ENCODE measurements at regions not wholly inside any gene's neighbourhood (a gene's known extent, or its start where the extent isn't known, plus 50 kb on each side); places are given as distances from the start of the nearest gene placed in this dataset.

DNA sequence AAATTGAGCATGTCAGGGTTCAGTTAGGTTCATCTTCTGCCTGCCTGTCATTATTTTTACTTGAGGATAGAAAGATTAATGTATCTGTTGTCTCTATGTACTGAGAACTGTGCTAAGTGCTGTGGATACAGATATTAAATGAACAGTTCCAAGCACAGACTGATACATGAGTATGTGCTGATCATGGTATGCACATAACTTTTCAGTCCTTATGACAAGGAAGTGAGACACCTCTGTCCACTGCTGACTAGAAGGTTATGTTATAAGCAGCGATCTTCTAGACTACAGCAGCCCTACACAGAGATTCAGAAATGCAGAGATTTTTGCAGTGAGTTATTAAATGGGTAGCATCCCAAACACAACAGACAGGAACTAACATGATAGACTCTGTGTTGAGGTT is 335.6 kb upstream of the MTNR1B start:
- no peak for DNase-seq
- Histone ChIP-seq H3K4me1 (peaks cover 0 to 6% (median 0%) of the 10 kb centered on the region in 4 donors), H3K36me3 (no peaks in the 10 kb centered on the region), H3K4me3 (no peak overlapping the region), H3K27me3 (no peaks in the 10 kb centered on the region), H3K9me3 (no peaks in the 10 kb centered on the region), H3K27ac (no peak overlapping the region)
- WGBS, 2 donors (ENCODE audit: low coverage in 1 of 2) = 75 to 85% methylated on average over 1 of the region's 1 CpG
- TF ChIP-seq POLR2A (IDR thresholded peaks at IDR 0.05) = no peak
- TF ChIP-seq POLR2AphosphoS5 (IDR thresholded peaks at IDR 0.05) = no peak
- TF ChIP-seq EP300 (IDR thresholded peaks at IDR 0.05; ENCODE audit: low read depth) = no peak
- TF ChIP-seq, protein P1, sequence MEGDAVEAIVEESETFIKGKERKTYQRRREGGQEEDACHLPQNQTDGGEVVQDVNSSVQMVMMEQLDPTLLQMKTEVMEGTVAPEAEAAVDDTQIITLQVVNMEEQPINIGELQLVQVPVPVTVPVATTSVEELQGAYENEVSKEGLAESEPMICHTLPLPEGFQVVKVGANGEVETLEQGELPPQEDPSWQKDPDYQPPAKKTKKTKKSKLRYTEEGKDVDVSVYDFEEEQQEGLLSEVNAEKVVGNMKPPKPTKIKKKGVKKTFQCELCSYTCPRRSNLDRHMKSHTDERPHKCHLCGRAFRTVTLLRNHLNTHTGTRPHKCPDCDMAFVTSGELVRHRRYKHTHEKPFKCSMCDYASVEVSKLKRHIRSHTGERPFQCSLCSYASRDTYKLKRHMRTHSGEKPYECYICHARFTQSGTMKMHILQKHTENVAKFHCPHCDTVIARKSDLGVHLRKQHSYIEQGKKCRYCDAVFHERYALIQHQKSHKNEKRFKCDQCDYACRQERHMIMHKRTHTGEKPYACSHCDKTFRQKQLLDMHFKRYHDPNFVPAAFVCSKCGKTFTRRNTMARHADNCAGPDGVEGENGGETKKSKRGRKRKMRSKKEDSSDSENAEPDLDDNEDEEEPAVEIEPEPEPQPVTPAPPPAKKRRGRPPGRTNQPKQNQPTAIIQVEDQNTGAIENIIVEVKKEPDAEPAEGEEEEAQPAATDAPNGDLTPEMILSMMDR (IDR thresholded peaks at IDR 0.05) = no peak
- in situ Hi-C loops (cut with MboI; ENCODE audit: low pct_ligation_motif_present in 1 of 4, low pct_unique_long_range_greater_than_20kb in 1 of 4, low sequenced_read_pairs in 3 of 4) = no loop called here
- intact Hi-C loops (cut with DNase I; ENCODE audit: low total_unique reads) = no loop called here

DNA sequence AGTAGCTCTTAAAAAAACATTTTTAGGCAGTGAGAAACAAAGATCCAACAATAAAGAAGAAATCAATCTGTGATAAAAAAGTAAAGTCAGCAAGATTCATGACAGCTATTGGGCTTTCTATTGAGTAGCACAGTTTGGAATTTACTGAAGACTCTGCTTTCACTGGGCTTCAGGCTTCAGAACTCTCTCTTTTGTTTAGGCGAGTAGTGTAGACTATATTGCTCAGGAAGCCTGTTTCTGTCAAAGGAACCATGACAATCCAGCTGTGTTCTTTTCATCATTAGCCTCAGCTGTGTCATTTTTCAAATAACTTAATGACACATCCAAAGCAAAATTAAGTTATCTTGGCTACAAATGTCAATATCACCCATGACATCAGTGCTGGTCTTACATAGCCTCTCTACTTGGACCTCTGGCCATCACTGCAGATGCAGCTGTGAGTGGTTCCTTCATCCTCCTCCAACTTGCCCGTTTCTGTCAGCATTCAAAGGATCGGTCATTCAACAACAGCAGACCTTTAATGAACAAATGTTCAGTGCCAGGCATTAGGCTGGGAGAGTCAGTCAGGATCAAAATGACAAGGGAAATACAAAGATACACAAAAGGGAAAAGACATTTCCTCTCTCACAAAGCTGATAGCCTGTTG is 332.8 kb upstream of the MTNR1B start:
- TF ChIP-seq, protein P1 (IDR thresholded peaks at IDR 0.05) = no peak
- TF ChIP-seq POLR2A (IDR thresholded peaks at IDR 0.05) (no peak), POLR2AphosphoS5 (IDR thresholded peaks at IDR 0.05) (no peak), EP300 (IDR thresholded peaks at IDR 0.05; ENCODE audit: low read depth) (no peak)

DNA sequence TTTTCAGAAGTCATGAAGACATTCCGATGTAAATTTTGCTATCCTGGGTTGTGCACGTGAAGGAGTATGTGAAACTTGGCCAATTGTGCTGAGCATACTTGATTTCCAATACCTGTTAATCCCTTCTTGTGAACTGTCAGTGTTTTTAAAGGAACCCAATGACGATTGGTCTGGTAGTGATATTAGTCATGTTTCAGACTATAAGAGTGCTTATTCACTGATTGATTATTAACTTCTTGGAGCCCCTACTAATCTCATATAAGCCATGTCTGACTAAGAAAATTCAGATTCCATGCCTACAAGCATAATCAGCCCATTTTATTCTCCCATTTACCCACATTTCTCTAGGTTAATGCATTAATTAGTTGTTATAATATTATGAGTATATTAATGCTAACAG is 330.8 kb upstream of the MTNR1B start:
- H3K4me3 ChIP-seq = no peak overlapping the region
- no peak for DNase-seq
- no peak for TF ChIP-seq EP300 (IDR thresholded peaks at IDR 0.05; ENCODE audit: low read depth)
- no peak for TF ChIP-seq POLR2A (IDR thresholded peaks at IDR 0.05)
- TF ChIP-seq POLR2AphosphoS5 (IDR thresholded peaks at IDR 0.05) = no peak
- TF ChIP-seq, protein P1 (IDR thresholded peaks at IDR 0.05) = no peak
- H3K27me3 ChIP-seq = no peaks in the 10 kb centered on the region
- in situ Hi-C loops (cut with MboI; ENCODE audit: low pct_ligation_motif_present in 1 of 4, low pct_unique_long_range_greater_than_20kb in 1 of 4, low sequenced_read_pairs in 3 of 4) (no loop called here), intact Hi-C loops (cut with DNase I; ENCODE audit: low total_unique reads) (no loop called here)
- H3K27ac ChIP-seq = no peak overlapping the region
- WGBS, 2 donors (ENCODE audit: low coverage in 1 of 2) = 84 to 87% methylated on average over 2 to 3 of the region's 3 CpGs
- H3K4me1 ChIP-seq = no peaks in the 10 kb centered on the region
- no peaks in the 10 kb centered on the region for H3K9me3 ChIP-seq
- H3K36me3 ChIP-seq = no peaks in the 10 kb centered on the region

More for the DNA sequence above, 332.8 kb upstream of the MTNR1B start:
- H3K4me3 ChIP-seq = no peak overlapping the region
- H3K27me3 ChIP-seq = no peaks in the 10 kb centered on the region
- DNase-seq = no peak
- no peaks in the 10 kb centered on the region for H3K9me3 ChIP-seq
- intact Hi-C loops (cut with DNase I; ENCODE audit: low total_unique reads) (no loop called here), in situ Hi-C loops (cut with MboI; ENCODE audit: low pct_ligation_motif_present in 1 of 4, low pct_unique_long_range_greater_than_20kb in 1 of 4, low sequenced_read_pairs in 3 of 4) (no loop called here)
- no peak overlapping the region for H3K27ac ChIP-seq
- H3K36me3 ChIP-seq = no peaks in the 10 kb centered on the region
- peaks cover 0 to 6% (median 0%) of the 10 kb centered on the region in 4 donors for H3K4me1 ChIP-seq
- WGBS, 2 donors (ENCODE audit: low coverage in 1 of 2) = 78% methylated on average over 3 of the region's 3 CpGs; no CpG with 5 or more reads in 1 of the 2 donors

DNA sequence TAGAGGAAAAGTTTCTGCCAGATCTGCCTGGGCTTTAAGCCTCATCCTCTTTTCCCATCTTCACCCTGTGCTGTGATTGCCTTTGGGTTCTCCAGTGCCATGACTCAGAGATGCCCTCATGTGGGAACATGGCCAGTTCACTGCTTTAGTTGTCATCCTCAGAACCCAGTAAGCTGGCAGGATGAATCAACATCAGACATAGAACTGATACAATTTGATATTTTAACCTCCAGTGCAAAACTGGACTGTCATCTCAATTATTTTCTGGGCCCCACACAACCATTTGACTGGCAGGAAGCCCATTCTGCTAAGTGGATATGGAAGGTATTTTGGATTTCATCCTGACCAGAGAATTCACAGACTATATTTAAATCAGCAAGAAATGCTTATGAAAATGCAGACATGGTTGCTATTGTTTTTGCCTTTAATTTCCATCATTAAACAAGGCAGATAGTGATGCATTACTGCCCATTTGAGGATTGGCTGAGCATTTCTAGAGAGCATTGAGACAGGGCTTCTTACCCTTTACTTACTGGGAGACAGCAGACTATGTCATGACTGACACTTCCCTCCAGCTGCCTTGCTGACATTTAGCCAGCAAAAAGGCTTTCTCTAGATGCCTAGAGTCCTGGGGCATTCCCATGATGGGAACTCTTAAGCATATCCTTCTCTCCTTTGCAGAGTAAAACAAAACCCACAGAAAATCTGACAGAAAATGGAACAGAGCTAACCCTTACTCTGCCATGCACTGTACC is 327.1 kb upstream of the MTNR1B start:
- intact Hi-C loops (cut with DNase I; ENCODE audit: low total_unique reads) (no loop called here), in situ Hi-C loops (cut with MboI; ENCODE audit: low pct_ligation_motif_present in 1 of 4, low pct_unique_long_range_greater_than_20kb in 1 of 4, low sequenced_read_pairs in 3 of 4) (no loop called here)
- no peak for TF ChIP-seq POLR2AphosphoS5 (IDR thresholded peaks at IDR 0.05)
- TF ChIP-seq, protein P1 (IDR thresholded peaks at IDR 0.05) = no peak
- Histone ChIP-seq H3K36me3 (no peaks in the 10 kb centered on the region), H3K9me3 (no peaks in the 10 kb centered on the region), H3K27ac (no peak overlapping the region), H3K4me1 (no peaks in the 10 kb centered on the region), H3K4me3 (no peak overlapping the region), H3K27me3 (no peaks in the 10 kb centered on the region)
- DNase-seq = no peak

All from transverse colon (tissue), 4 donors.